ENCODE measurements at regions not wholly inside any gene's neighbourhood (a gene's known extent, or its start where the extent isn't known, plus 50 kb on each side); places are given as distances from the start of the nearest gene placed in this dataset.

- TF ChIP-seq CTCF (IDR thresholded peaks at IDR 0.05) (no peak), POLR2AphosphoS5 (IDR thresholded peaks at IDR 0.05) (no peak), POLR2A (IDR thresholded peaks at IDR 0.05) (no peak)
These were observed 755.4 kb upstream of the CTNND2 start for GRCh38 chr5:12659686-12660085.

Measured in breast epithelium (tissue), 3 donors.